ENCODE measurements at regions not wholly inside any gene's neighbourhood (a gene's known extent, or its start where the extent isn't known, plus 50 kb on each side); places are given as distances from the start of the nearest gene placed in this dataset.
"Not testable (repeated sequence)": the region's sequence is repeated elsewhere in the genome, so short reads cannot be mapped to it uniquely, and the experiment has no call there.

GRCh38 chr21:9874136-9874535 is 647.2 kb upstream of the TPTE start:
- not testable (repeated sequence) for TF ChIP-seq NRF1 (conservative IDR thresholded peaks at IDR 0.05 in 1 of 2, IDR thresholded peaks at IDR 0.05 in 1 of 2); REST (IDR thresholded peaks at IDR 0.05; ENCODE audit: borderline replicate concordance); REST (CRISPR knock-in tag; IDR thresholded peaks at IDR 0.05; ENCODE audit: low read depth); PHF8 (IDR thresholded peaks at IDR 0.05; ENCODE audit: borderline replicate concordance, low read length); XRCC5 (IDR thresholded peaks at IDR 0.05; ENCODE audit: low read depth, low read length); MAX (CRISPR knock-in tag; IDR thresholded peaks at IDR 0.05); SMARCA4 (IDR thresholded peaks at IDR 0.05); E2F6 (IDR thresholded peaks at IDR 0.05; ENCODE audit: borderline replicate concordance in 1 of 2, extremely low read depth in 1 of 2, insufficient read depth in 1 of 2, insufficient read length in 1 of 2, low read depth in 1 of 2, low read length in 1 of 2, poor library complexity in 1 of 2, severe bottlenecking in 1 of 2); CTCF (IDR thresholded peaks at IDR 0.05 in 2 of 3, conservative IDR thresholded peaks at IDR 0.05 in 1 of 3; ENCODE audit: insufficient read depth in 2 of 3, low read depth in 1 of 3, low read length in 3 of 3); ZNF280A (IDR thresholded peaks at IDR 0.05; ENCODE audit: low read depth, partially characterized antibody); ZEB2 (IDR thresholded peaks at IDR 0.05); PML (IDR thresholded peaks at IDR 0.05; ENCODE audit: low read length); POLR2AphosphoS5 (IDR thresholded peaks at IDR 0.05; ENCODE audit: control insufficient read depth, insufficient read depth, low read depth, low read length)
- TF ChIP-seq, protein P1, sequence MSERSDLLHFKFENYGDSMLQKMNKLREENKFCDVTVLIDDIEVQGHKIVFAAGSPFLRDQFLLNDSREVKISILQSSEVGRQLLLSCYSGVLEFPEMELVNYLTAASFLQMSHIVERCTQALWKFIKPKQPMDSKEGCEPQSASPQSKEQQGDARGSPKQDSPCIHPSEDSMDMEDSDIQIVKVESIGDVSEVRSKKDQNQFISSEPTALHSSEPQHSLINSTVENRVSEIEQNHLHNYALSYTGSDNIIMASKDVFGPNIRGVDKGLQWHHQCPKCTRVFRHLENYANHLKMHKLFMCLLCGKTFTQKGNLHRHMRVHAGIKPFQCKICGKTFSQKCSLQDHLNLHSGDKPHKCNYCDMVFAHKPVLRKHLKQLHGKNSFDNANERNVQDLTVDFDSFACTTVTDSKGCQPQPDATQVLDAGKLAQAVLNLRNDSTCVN (CRISPR knock-in tag; IDR thresholded peaks at IDR 0.05), result not testable (repeated sequence)
